GM10266 (cell line): ENCODE measurements at regions not wholly inside any gene's neighbourhood (a gene's known extent, or its start where the extent isn't known, plus 50 kb on each side); places are given as distances from the start of the nearest gene placed in this dataset.

ENCODE experiments used
- DNase-seq: peaks from one replicate; pipeline ENCODE4 v3.0.0; 2012; ENCODE audit errors: extremely low spot score
- TF ChIP-seq, protein P1 (sequence below): IDR thresholded peaks from 2 replicates; pipeline ENCODE4 v1.5.1; 2012; ENCODE audit warnings: mild to moderate bottlenecking, low read depth; ENCODE audit not compliant: control insufficient read depth, insufficient read depth; ENCODE audit errors: missing control alignments

DNA sequence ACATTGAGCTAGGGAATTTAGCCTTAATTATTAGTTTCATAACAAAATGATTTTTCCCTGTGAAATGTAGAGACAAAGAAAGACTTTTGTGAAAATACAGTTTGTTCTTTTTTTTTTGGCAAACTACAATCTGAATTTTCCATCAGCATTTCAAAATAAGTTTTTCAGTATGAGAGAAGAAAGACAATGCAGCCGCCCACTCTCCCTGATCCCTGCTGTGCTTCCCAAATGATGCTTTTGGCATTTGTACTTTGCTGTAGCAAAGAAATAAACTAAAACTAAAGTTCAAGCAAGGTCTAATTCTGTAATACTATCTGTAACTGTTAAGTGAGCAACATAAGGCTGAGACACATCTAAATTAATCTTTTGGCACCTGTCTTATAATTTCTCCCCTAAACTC is 782.2 kb downstream of the VGLL3 start:
- DNase-seq: no peak
- TF ChIP-seq, protein P1, sequence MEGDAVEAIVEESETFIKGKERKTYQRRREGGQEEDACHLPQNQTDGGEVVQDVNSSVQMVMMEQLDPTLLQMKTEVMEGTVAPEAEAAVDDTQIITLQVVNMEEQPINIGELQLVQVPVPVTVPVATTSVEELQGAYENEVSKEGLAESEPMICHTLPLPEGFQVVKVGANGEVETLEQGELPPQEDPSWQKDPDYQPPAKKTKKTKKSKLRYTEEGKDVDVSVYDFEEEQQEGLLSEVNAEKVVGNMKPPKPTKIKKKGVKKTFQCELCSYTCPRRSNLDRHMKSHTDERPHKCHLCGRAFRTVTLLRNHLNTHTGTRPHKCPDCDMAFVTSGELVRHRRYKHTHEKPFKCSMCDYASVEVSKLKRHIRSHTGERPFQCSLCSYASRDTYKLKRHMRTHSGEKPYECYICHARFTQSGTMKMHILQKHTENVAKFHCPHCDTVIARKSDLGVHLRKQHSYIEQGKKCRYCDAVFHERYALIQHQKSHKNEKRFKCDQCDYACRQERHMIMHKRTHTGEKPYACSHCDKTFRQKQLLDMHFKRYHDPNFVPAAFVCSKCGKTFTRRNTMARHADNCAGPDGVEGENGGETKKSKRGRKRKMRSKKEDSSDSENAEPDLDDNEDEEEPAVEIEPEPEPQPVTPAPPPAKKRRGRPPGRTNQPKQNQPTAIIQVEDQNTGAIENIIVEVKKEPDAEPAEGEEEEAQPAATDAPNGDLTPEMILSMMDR: no peak

DNA sequence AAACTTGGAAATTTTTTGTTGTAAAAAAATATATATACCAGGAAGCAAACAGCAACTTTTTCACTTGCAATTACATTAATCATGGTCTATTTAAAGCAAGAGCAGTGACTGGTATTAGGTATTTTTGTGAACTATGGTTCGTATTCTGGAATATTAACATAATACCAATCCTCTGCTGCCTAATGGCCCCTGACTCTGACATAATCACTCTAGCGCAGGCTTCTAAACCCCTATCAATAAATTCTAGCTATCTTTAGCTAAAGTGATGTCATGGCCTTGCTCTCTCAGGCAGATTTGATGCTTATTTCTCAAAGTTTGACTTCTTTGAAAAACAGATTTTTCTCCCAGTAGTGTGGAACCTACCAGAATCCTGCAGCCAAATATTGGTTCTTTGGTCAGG is 808.3 kb downstream of the VGLL3 start:
- TF ChIP-seq, protein P1: no peak

DNA sequence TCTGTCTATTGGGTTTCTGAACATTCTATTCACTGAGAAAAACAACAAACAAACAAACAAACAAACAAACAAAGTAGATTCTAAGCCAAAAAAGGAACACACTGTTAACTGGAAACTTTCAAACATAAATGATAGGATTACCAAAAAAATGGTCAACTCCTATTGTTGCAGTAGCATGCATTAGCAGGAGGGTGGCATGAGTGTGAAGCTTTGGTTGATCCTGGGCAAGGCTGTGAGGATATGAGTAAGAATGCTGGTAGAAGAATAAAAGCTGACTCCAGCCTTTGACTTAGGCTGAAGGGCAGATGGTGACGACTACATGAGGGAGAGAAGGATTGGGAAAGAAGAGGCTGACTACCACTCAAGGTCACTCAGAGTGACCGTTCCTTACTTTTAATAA is 810.3 kb downstream of the VGLL3 start:
- DNase-seq: no peak
- TF ChIP-seq, protein P1: no peak

More for the DNA sequence above, 808.3 kb downstream of the VGLL3 start:
- DNase-seq: no peak

DNA sequence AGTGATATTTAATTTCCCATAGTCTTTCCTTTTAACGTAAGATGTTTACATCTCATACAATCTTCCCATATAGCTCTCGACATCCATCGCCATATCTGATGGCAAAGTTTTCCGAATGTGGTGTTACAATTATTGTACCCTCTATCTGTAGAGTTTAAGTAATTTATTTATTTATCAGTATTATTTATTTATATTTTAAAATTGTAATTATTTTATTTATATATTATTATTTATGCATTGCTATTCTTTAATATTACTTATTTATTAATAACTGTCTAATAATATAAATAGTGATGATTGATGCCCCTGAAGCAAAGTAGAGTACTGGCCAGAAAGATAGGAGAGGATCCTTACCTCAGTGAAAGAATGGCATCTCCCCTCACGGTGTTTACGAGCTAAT is 812.9 kb downstream of the VGLL3 start:
- no peak for DNase-seq
- TF ChIP-seq, protein P1: no peak

DNA sequence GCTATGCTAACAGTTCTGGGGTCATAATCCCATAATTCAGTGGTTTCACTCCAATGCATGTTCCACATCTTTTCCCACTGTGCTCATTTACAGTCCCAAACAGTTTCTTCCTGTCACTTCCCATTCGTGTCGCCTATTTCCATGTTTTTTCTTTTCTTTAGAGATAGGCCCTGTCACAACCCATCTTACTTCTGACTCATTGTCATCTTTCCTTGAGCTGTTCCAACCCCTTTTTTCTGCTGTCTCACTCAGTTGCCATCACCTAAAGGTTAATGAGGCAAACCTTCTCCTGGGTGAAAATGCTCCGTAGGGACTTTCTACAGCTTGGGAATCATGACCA is 814.5 kb downstream of the VGLL3 start:
- no peak for DNase-seq
- TF ChIP-seq, protein P1: no peak

DNA sequence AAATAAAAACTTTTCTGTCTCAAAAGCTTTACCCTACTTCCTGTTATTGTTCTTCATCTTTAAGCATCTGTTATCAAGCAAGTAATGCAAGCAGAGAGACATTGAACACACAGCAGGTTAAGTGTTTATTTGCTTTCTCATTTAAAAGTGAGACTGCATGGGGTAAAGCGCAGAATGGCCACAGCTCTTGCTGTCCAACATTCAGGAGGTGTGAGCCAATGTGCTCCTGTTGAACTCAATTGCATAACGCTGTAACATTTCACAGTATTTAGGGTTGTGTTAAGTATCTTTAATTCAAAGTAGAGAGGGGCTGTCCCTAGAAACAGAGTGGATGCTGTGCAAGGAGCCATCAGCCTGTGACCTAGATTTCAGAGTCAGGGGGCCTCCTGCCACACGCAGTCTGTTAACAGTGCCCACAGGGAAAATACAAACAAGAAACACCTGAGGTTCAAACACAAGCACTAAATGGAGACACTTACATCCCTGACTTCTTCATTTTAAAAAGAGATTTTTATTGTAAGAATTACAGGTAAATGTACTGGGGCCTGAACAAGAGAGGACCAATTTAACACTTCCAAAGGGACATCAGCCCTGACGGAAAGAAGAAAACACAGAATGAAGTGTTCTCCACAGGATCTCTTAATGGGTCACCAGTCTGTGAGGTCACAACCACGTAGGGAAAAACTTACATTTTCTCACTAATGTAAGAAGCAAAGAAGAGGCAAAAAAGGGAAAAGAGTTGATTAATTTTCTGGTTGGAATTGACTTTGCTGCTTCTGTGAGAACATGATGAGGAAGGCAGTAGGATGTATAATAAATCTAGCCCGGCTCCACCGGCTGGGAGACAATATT is 815.1 kb downstream of the VGLL3 start:
- TF ChIP-seq, protein P1: no peak
- no peak for DNase-seq

DNA sequence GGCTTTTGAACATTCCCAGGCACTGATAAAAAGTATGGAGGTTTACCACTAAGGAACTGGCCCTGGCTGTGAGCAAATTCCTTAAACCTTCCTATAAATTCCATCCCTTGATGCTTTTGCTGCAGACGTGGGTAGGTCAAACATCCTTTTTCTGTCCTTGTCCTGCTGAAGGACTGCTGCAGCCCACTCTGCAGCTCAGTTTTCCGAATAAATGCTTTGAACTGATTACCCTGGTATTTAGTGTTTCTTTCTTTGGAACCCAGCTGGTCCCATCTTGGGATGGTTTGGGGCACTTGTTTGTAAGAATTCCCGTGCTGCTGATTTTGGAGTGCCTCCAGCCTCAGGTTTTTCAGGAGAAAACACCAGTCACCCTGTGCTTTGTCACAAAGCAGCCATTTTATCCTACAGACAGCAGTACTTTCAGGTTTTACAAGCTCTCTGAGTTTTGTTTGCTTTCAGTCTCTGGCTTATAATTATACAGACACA is 815.9 kb downstream of the VGLL3 start:
- TF ChIP-seq, protein P1: no peak
- no peak for DNase-seq
